ENCODE measurements at regions not wholly inside any gene's neighbourhood (a gene's known extent, or its start where the extent isn't known, plus 50 kb on each side); places are given as distances from the start of the nearest gene placed in this dataset.

- TF ChIP-seq CTCF (IDR thresholded peaks at IDR 0.05 in 2 of 3, conservative IDR thresholded peaks at IDR 0.05 in 1 of 3; ENCODE audit: borderline replicate concordance in 1 of 3, insufficient read depth in 1 of 3, low read depth in 2 of 3, low read length in 2 of 3) = no peak
- no peak for TF ChIP-seq POLR2AphosphoS5 (IDR thresholded peaks at IDR 0.05; ENCODE audit: low read depth, low read length)
Measured at GRCh38 chr4:160510928-160511327, 1408.0 kb downstream of the RAPGEF2 start.

All from HCT116 (cell line).